HepG2 (cell line): ENCODE measurements at regions not wholly inside any gene's neighbourhood (a gene's known extent, or its start where the extent isn't known, plus 50 kb on each side); places are given as distances from the start of the nearest gene placed in this dataset.

Source experiments
- ATAC-seq: fragments of 200-7000 bp; cut with Tn5 transposase; 3 replicates; pipeline ENCODE4 v1.9.1; 2020; ENCODE audit warnings: mild to moderate bottlenecking, moderate library complexity
- BruUV-seq: library from RNA; stranded (reverse); fragments of 400-500 nt; replicated peaks from 2 replicates; lab custom pipeline; 2021; lab: Mats Ljungman, UMichigan
- CTCF ChIA-PET: fragments of 300-600 bp; formaldehyde crosslinking; extraction: SDS; loops from one replicate; lab custom pipeline; 2021; ENCODE audit warnings: low total read pairs, inconsistent platforms, low intra/inter-chr PET ratio; lab: Yijun Ruan, JAX
- POLR2A ChIA-PET: fragments of 350-600 bp; sonication (Branson Sonifier 250); formaldehyde crosslinking; loops from one replicate; lab custom pipeline; 2020; ENCODE audit warnings: antibody characterized with exemption, inconsistent platforms; lab: Yijun Ruan, JAX
- DNase-seq: peaks from one replicate; pipeline ENCODE4 v3.0.0-alpha.2; 2015; ENCODE audit warnings: low spot score
- FAIRE-seq: peaks from 3 replicates; lab custom pipeline; 2011; peaks lifted over from hg19 to GRCh38; lab: Jason Lieb, UNC
- H2AFZ ChIP-seq: one replicate; pipeline ENCODE4 v1.6.1; 2011; ENCODE audit warnings: low read length, inconsistent platforms
- H3K27ac ChIP-seq: fragments of 300-600 bp; 3 replicates; pipeline ENCODE4 v1.8.0; 2011; ENCODE audit warnings: mixed run types, mild to moderate bottlenecking, mixed read lengths, low read length, inconsistent platforms; ENCODE audit not compliant: insufficient read depth; ENCODE audit errors: extremely low read length
- H3K27me3 ChIP-seq, 2 experiments: fragments of 200-600 bp in 1 of 2; 2 replicates in 1 of 2; 3 replicates in 1 of 2; pipeline versions ENCODE4 v1.6.0 to v1.8.0; 2011; ENCODE audit warnings: low read length in 2 of 2, mild to moderate bottlenecking in 2 of 2, moderate library complexity in 2 of 2, inconsistent platforms in 1 of 2; ENCODE audit not compliant: insufficient read depth in 2 of 2, control insufficient read depth in 1 of 2
- H3K36me3 ChIP-seq, 2 experiments: fragments of 200-600 bp in 1 of 2; replicated peaks in 1 of 2; 2 replicates in 1 of 2; 3 replicates in 1 of 2; pipeline versions ENCODE4 v1.5.1 to v1.8.0; 2011; ENCODE audit warnings: low read length in 2 of 2, inconsistent platforms in 1 of 2; ENCODE audit not compliant: insufficient read depth in 2 of 2, control insufficient read depth in 1 of 2
- H3K4me1 ChIP-seq: 2 replicates; pipeline ENCODE4 v1.5.1; 2012; ENCODE audit warnings: low read length, inconsistent platforms; ENCODE audit not compliant: insufficient read depth
- H3K4me2 ChIP-seq: 2 replicates; pipeline ENCODE4 v1.6.0; 2011; ENCODE audit warnings: low read depth, low read length, inconsistent platforms
- H3K4me3 ChIP-seq, 3 experiments: fragments of 200-600 bp in 1 of 3; sonication (generic), shearing (Covaris generic) in 1 of 3; replicated peaks in 1 of 3; 2 replicates each; pipeline ENCODE4 v1.5.1; 2011 to 2016; ENCODE audit warnings: low read length in 3 of 3, inconsistent platforms in 2 of 3, low read depth in 2 of 3, mild to moderate bottlenecking in 2 of 3, control low read depth in 1 of 3, mixed read lengths in 1 of 3; ENCODE audit not compliant: insufficient read depth in 1 of 3
- H3K79me2 ChIP-seq: one replicate; pipeline ENCODE4 v1.6.1; 2011; ENCODE audit warnings: low read length, inconsistent platforms; ENCODE audit not compliant: insufficient read depth
- H3K9ac ChIP-seq: 2 replicates; pipeline ENCODE4 v1.6.0; 2011; ENCODE audit warnings: mild to moderate bottlenecking, low read depth, low read length, inconsistent platforms; ENCODE audit not compliant: insufficient read depth
- H3K9me3 ChIP-seq: 2 replicates; pipeline ENCODE4 v1.5.1; 2012; ENCODE audit warnings: mild to moderate bottlenecking, low read length
- H4K20me1 ChIP-seq: 2 replicates; pipeline ENCODE4 v1.6.0; 2011; ENCODE audit warnings: inconsistent platforms, mild to moderate bottlenecking, low read length, moderate library complexity; ENCODE audit not compliant: insufficient read depth
- KDM2A ChIP-seq: sonication (generic); formaldehyde crosslinking; IDR thresholded peaks from 2 replicates; pipeline ENCODE4 v1.4.0; 2020; ENCODE audit warnings: low read depth, missing genetic modification reagents, borderline replicate concordance
- NR1H2 ChIP-seq: sonication (generic); formaldehyde crosslinking; IDR thresholded peaks from 2 replicates; pipeline ENCODE4 v1.8.1; 2022; ENCODE audit warnings: low read depth, missing genetic modification reagents, borderline replicate concordance
- RBM39 ChIP-seq: fragments of 200-400 bp; formaldehyde crosslinking; IDR thresholded peaks from one replicate; pipeline ENCODE4 v1.6.1; 2018; ENCODE audit warnings: antibody characterized with exemption, mild to moderate bottlenecking, low read depth, low read length; ENCODE audit not compliant: poor library complexity, severe bottlenecking
- TEAD3 ChIP-seq: optimal IDR thresholded peaks from 2 replicates; pipeline ENCODE3; 2016; ENCODE audit warnings: borderline replicate concordance
- ZNF251 ChIP-seq: sonication (generic); formaldehyde crosslinking; IDR thresholded peaks from 2 replicates; pipeline ENCODE4 v1.9.0; 2021; ENCODE audit warnings: mild to moderate bottlenecking, missing genetic modification reagents
- ZNF709 ChIP-seq: sonication (generic); formaldehyde crosslinking; IDR thresholded peaks from 2 replicates; pipeline ENCODE4 v1.5.0; 2020; ENCODE audit warnings: mild to moderate bottlenecking, missing genetic modification reagents
- WGBS: methylation state at CpG from one replicate; pipeline ENCODE4 v1.1.6; 2017; ENCODE audit warnings: low lambda C conversion rate; 5-methylcytosine and 5-hydroxymethylcytosine counted together
- in situ Hi-C: cut with HindIII; loops from 2 replicates; pipeline ENCODE4 v1.10.0; 2017; ENCODE audit warnings: low pct_unique_long_range_greater_than_20kb; ENCODE audit not compliant: extremely low pct_ligation_motif_present
- intact Hi-C: fragments of 100-400 bp; cut with micrococcal nuclease; formaldehyde crosslinking; loops from one replicate; pipeline ENCODE4 v1.10.0; 2022; ENCODE audit not compliant: unreplicated experiment
- TF ChIP-seq, protein P1 (sequence below): IDR thresholded peaks from 2 replicates; pipeline ENCODE4 v1.6.1; 2016; ENCODE audit warnings: mild to moderate bottlenecking
- TF ChIP-seq, protein P2 (sequence below): IDR thresholded peaks from 2 replicates; pipeline ENCODE4 v1.6.1; 2018; ENCODE audit warnings: missing genetic modification reagents

DNA sequence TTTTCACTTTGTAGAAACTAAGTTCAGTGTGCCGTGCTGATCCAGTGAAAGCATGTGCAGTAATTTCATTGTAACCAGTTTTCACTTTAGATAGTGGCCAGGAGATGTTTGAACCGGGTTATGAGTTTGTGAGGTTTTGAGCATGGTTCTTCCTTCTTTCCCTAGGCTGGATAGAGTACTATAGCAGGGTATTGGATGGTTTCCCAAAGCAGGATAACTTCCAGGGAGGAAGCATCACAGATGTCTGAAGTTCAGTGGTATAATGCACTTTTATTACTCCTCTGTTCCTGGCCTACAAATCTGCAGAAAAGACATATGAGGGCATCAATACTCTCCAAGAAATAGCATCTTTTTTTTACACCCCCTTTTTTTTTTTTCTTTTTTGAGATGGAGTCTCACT is 823.1 kb downstream of the USP25 start:
- FAIRE-seq (no peak), ATAC-seq (no peak), DNase-seq (no peak)
- Histone ChIP-seq H3K9me3 (no peaks in the 10 kb centered on the region), H3K9ac (no peak overlapping the region), H3K79me2 (no peaks in the 10 kb centered on the region), H4K20me1 (no peaks in the 10 kb centered on the region), H3K27ac (no peak overlapping the region), H2AFZ (no peak overlapping the region), H3K4me3 (no peak overlapping the region), H3K4me2 (no peak overlapping the region), H3K4me1 (no peaks in the 10 kb centered on the region), H3K36me3 (no peaks in the 10 kb centered on the region), H3K27me3 (no peaks in the 10 kb centered on the region)
- 10% methylated on average over 2 of the region's 2 CpGs for WGBS
- in situ Hi-C loops = no loop called here
- ChIA-PET CTCF (no interaction called here), POLR2A (no interaction called here)
- TF ChIP-seq, protein P1, sequence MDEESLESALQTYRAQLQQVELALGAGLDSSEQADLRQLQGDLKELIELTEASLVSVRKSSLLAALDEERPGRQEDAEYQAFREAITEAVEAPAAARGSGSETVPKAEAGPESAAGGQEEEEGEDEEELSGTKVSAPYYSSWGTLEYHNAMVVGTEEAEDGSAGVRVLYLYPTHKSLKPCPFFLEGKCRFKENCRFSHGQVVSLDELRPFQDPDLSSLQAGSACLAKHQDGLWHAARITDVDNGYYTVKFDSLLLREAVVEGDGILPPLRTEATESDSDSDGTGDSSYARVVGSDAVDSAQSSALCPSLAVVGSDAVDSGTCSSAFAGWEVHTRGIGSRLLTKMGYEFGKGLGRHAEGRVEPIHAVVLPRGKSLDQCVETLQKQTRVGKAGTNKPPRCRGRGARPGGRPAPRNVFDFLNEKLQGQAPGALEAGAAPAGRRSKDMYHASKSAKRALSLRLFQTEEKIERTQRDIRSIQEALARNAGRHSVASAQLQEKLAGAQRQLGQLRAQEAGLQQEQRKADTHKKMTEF (CRISPR knock-in tag) = no peak
- no peak for TF ChIP-seq NR1H2 (CRISPR knock-in tag)
- TF ChIP-seq TEAD3 = no peak
- no peak for TF ChIP-seq ZNF251 (CRISPR knock-in tag)
- TF ChIP-seq KDM2A = no peak
- TF ChIP-seq RBM39 = no peak
- no peak for TF ChIP-seq ZNF709
- TF ChIP-seq, protein P2, sequence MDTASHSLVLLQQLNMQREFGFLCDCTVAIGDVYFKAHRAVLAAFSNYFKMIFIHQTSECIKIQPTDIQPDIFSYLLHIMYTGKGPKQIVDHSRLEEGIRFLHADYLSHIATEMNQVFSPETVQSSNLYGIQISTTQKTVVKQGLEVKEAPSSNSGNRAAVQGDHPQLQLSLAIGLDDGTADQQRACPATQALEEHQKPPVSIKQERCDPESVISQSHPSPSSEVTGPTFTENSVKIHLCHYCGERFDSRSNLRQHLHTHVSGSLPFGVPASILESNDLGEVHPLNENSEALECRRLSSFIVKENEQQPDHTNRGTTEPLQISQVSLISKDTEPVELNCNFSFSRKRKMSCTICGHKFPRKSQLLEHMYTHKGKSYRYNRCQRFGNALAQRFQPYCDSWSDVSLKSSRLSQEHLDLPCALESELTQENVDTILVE (CRISPR knock-in tag) = no peak
- intact Hi-C loops = no loop called here
- BruUV-seq = no TSS peak
